ENCODE measurements at regions not wholly inside any gene's neighbourhood (a gene's known extent, or its start where the extent isn't known, plus 50 kb on each side); places are given as distances from the start of the nearest gene placed in this dataset.

DNA sequence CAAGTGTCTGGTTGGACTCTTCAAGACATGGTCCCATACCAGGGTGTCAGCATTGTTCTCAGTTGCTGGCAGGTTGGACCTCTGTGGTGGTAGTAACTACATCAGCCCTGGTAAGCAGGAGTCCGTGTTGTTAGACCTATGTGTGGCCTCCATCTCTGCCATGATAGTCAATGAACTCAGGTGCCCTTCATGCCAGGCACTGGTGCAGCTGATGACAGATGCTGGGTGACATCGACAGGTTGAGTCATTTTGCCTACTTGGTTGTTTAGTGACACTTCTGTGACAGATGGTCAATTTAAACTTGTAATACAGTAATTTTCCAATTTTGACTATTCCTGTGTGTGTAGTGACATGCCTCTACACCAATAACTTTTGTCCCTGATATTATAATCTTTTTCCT, 189.7 kb downstream of the SP3 start:
- TF ChIP-seq, protein P1, sequence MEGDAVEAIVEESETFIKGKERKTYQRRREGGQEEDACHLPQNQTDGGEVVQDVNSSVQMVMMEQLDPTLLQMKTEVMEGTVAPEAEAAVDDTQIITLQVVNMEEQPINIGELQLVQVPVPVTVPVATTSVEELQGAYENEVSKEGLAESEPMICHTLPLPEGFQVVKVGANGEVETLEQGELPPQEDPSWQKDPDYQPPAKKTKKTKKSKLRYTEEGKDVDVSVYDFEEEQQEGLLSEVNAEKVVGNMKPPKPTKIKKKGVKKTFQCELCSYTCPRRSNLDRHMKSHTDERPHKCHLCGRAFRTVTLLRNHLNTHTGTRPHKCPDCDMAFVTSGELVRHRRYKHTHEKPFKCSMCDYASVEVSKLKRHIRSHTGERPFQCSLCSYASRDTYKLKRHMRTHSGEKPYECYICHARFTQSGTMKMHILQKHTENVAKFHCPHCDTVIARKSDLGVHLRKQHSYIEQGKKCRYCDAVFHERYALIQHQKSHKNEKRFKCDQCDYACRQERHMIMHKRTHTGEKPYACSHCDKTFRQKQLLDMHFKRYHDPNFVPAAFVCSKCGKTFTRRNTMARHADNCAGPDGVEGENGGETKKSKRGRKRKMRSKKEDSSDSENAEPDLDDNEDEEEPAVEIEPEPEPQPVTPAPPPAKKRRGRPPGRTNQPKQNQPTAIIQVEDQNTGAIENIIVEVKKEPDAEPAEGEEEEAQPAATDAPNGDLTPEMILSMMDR (conservative IDR thresholded peaks at IDR 0.05; ENCODE audit: low read depth, low read length): no peak
- no peak for TF ChIP-seq EZH2 (IDR thresholded peaks at IDR 0.05; ENCODE audit: borderline replicate concordance, low read depth, low read length, poor library complexity, severe bottlenecking)

Measured in A673 (cell line).